Heart left ventricle (tissue), 16 donors: ENCODE measurements at regions not wholly inside any gene's neighbourhood (a gene's known extent, or its start where the extent isn't known, plus 50 kb on each side); places are given as distances from the start of the nearest gene placed in this dataset.

Experiments used
- ATAC-seq, 4 donors: fragments of 200-7000 bp; cut with Tn5 transposase; one replicate each; pipeline ENCODE4 v1.9.1; 2020 to 2022; ENCODE audit warnings: moderate library complexity in 4 of 4, mild to moderate bottlenecking in 3 of 4, moderate number of reproducible peaks in 1 of 4
- DNase-seq, 5 donors: peaks; one replicate each; pipeline ENCODE4 v3.0.0-alpha.2; 2020
- H3K27ac ChIP-seq, 12 donors: fragments of 200-600 bp; sonication (generic) in 4 of 12; one replicate each; pipeline versions ENCODE4 v1.5.0 to v1.8.0; 2016 to 2022; ENCODE audit warnings: mild to moderate bottlenecking in 2 of 12
- H3K27me3 ChIP-seq, 9 donors: fragments of 200-600 bp; sonication (generic) in 2 of 9; one replicate each; pipeline versions ENCODE4 v1.5.1 to v1.8.0; 2016 to 2022; ENCODE audit warnings: mild to moderate bottlenecking in 3 of 9
- H3K36me3 ChIP-seq, 9 donors: fragments of 200-600 bp; sonication (generic) in 2 of 9; one replicate each; pipeline versions ENCODE4 v1.5.0 to v1.8.0; 2018 to 2022; ENCODE audit warnings: mild to moderate bottlenecking in 2 of 9
- H3K4me1 ChIP-seq, 12 donors: fragments of 200-600 bp; sonication (generic) in 4 of 12; one replicate each; pipeline versions ENCODE4 v1.5.0 to v1.8.0; 2016 to 2022; ENCODE audit warnings: mild to moderate bottlenecking in 3 of 12
- H3K4me3 ChIP-seq, 12 donors: fragments of 200-600 bp; sonication (generic) in 4 of 12; one replicate each; pipeline versions ENCODE4 v1.5.0 to v1.8.0; 2017 to 2022; ENCODE audit warnings: mild to moderate bottlenecking in 9 of 12, moderate library complexity in 4 of 12
- H3K9me3 ChIP-seq, 12 donors: fragments of 200-600 bp; sonication (generic) in 4 of 12; one replicate each; pipeline versions ENCODE4 v1.5.0 to v1.8.0; 2016 to 2022; ENCODE audit warnings: mild to moderate bottlenecking in 1 of 12
- POLR2A ChIP-seq, 2 donors: fragments of 450-650 bp; IDR thresholded peaks; one replicate each; pipeline ENCODE4 v1.6.1; 2017; ENCODE audit warnings: antibody characterized with exemption in 2 of 2, mild to moderate bottlenecking in 2 of 2, moderate library complexity in 2 of 2
- WGBS, 4 donors: extraction: QIAGEN DNeasy Blood & Tissue Kit in 2 of 4; methylation state at CpG; one replicate each; pipeline versions ENCODE4 v1.1.5 to v1.1.7; 2013 to 2018; 5-methylcytosine and 5-hydroxymethylcytosine counted together
- intact Hi-C, 10 donors: fragments of 100-400 bp; cut with DNase I; formaldehyde crosslinking; loops; one replicate each; pipeline versions ENCODE4 v1.11.1 to v1.14.2; 2022
- TF ChIP-seq, protein P1 (sequence below), 12 donors: fragments of 200-600 bp; sonication (generic) in 4 of 12; IDR thresholded peaks; one replicate each; pipeline versions ENCODE4 v1.5.0 to v1.8.0; 2018 to 2022; ENCODE audit warnings: antibody characterized with exemption in 12 of 12, mild to moderate bottlenecking in 5 of 12
- donor health status: ischemic (EF 13 %, LVEDD 7.1; RV severe dilation, severe dysfunction).
- donor health status: healthy with polysubstance abuse.
- donor health status: DM: no; HTN: yes; CAD: no.
- donor health status: DM: no; HTN: no; CAD: no.
- donor health status: ischemic (EF 25% LVEDD 6.9; RV normal size, moderate dysfunction).
- donor health status: ischemic (EF 25% LVEDD 5.7; RV mildly dilated, moderate dysfunction).
- donor health status: healthy.
- donor health status: DM: yes; HTN: yes; CAD: no.
- donor health status: ischemic (EF 35%, LVEDD 5.7; RV mildly dilated, moderate dysfunction).
- donor health status: nonischemic (EF 11% LVEDD 7.7; RV severe dilation, severe dysfunction).
- donor health status: DM: yes; HTN: yes; CAD: no.
- donor health status: PGD.
- donor health status: ischemic (EF 29% LVEDD 5.4; RV normal size, mild dysfunction).
- donor health status: nonischemic (EF 23%, LVEDD 6.1; RV moderate dilation, normal function).

DNA sequence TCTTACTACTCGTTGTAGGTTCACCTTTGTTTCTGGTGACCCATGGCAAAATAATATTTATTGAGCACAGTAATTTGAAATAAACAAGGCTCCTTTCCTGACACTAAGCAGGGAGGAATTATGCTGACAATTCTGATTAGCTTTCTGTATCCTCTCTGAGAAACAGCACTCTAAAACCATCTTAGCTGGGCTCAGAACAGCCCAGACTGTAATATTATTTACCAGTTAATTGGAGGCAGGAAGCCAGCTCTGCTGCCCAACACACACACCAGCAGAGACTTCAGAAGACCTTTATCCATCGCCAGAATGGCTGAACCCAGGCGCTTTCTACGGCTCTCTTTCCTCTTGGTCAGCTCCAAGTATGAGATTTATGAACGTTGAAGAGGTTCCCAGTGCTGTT, 77.6 kb upstream of the FMN2 start:
- H3K27ac ChIP-seq = no peak overlapping the region
- 72 to 86% (median 79%) methylated on average over 5 of the region's 5 CpGs for WGBS, 4 donors
- ATAC-seq = no peak
- intact Hi-C loops = no loop called here
- TF ChIP-seq POLR2A (IDR thresholded peaks at IDR 0.05) = no peak
- TF ChIP-seq, protein P1, sequence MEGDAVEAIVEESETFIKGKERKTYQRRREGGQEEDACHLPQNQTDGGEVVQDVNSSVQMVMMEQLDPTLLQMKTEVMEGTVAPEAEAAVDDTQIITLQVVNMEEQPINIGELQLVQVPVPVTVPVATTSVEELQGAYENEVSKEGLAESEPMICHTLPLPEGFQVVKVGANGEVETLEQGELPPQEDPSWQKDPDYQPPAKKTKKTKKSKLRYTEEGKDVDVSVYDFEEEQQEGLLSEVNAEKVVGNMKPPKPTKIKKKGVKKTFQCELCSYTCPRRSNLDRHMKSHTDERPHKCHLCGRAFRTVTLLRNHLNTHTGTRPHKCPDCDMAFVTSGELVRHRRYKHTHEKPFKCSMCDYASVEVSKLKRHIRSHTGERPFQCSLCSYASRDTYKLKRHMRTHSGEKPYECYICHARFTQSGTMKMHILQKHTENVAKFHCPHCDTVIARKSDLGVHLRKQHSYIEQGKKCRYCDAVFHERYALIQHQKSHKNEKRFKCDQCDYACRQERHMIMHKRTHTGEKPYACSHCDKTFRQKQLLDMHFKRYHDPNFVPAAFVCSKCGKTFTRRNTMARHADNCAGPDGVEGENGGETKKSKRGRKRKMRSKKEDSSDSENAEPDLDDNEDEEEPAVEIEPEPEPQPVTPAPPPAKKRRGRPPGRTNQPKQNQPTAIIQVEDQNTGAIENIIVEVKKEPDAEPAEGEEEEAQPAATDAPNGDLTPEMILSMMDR (IDR thresholded peaks at IDR 0.05) = no peak
- no peak overlapping the region for H3K4me3 ChIP-seq
- no peak for DNase-seq
- H3K36me3 ChIP-seq = no peaks in the 10 kb centered on the region
- H3K27me3 ChIP-seq = no peaks in the 10 kb centered on the region
- H3K9me3 ChIP-seq = peaks cover 0 to 29% (median 8%) of the 10 kb centered on the region in 12 donors
- no peaks in the 10 kb centered on the region for H3K4me1 ChIP-seq

DNA sequence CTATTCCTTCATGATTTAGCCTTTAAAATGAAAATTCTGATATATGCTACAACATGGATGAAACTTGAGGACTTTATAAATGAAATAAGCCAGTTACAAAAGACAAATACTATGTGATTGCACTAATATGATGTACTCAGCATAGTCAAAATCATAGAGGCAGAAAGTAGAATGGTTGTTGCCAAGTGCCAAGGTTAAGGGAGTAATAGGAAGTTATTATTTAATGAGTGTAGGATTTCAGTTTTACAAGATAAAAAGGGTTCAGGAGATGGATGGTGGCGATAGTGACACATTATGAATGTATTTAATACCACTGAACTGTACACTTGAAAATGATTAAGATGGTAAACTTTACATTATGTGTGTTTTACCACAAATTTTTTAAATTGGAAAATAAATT, 73.1 kb upstream of the FMN2 start:
- Histone ChIP-seq H3K9me3 (peaks cover 0 to 19% (median 6%) of the 10 kb centered on the region in 12 donors), H3K4me1 (no peaks in the 10 kb centered on the region), H3K27ac (no peak overlapping the region), H3K36me3 (no peaks in the 10 kb centered on the region), H3K27me3 (peaks cover 0 to 4% (median 0%) of the 10 kb centered on the region in 9 donors), H3K4me3 (no peak overlapping the region)
- TF ChIP-seq, protein P1 (IDR thresholded peaks at IDR 0.05) = no peak
- TF ChIP-seq POLR2A (IDR thresholded peaks at IDR 0.05) = no peak
- 0 to 67% (median 45%) methylated on average over 1 of the region's 1 CpG for WGBS, 4 donors
- DNase-seq (no peak), ATAC-seq (no peak)
- intact Hi-C loops = no loop called here

DNA sequence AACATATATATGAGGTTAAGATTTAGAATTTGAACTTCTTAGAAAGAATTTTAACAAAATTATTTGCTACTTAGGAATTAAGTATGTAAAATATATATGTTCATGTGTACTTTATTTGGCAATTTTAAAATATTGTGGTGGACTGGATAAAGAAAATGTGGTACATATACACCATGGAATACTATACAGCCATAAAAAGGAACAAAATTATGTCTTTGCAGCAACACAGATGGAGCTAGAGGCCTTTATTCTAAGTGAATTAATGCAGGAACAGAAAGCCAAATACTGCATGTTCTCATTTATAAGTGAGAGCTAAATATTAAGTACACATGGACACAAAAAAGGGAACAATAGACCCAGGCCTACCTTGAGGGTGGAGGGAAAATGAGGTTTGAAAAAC, 72.2 kb upstream of the FMN2 start:
- no peak overlapping the region for H3K27ac ChIP-seq
- H3K9me3 ChIP-seq = peaks cover 0 to 19% (median 6%) of the 10 kb centered on the region in 12 donors
- H3K27me3 ChIP-seq = peaks cover 0 to 4% (median 0%) of the 10 kb centered on the region in 9 donors
- ATAC-seq (no peak), DNase-seq (no peak)
- intact Hi-C loops = no loop called here
- no peak overlapping the region for H3K4me3 ChIP-seq
- TF ChIP-seq, protein P1 (IDR thresholded peaks at IDR 0.05) = no peak
- no peak for TF ChIP-seq POLR2A (IDR thresholded peaks at IDR 0.05)
- no peaks in the 10 kb centered on the region for H3K4me1 ChIP-seq
- no peaks in the 10 kb centered on the region for H3K36me3 ChIP-seq

DNA sequence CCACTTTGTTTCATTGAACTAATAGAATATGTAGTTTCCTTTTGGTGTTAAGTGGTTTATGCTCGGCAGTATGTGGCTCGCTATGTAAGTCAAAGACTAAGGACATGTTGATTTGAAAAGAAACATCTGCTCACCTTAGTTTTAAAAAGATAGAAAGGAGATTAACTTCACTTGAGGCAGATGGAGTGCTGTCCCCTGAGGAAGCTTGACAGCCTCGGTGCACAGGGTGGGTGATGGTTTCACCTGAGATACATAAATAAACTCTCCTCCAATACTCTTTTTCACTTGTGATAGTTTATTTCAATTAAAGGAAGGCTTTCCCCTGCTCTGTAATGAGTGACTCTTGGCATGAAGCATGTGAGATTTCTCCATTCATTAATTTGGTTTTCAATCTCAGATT, 70.8 kb upstream of the FMN2 start:
- 39 to 58% (median 53%) methylated on average over 3 of the region's 3 CpGs for WGBS, 4 donors
- no peak for ATAC-seq

More for the DNA sequence above, 70.8 kb upstream of the FMN2 start:
- intact Hi-C loops = no loop called here
- Histone ChIP-seq H3K27ac (no peak overlapping the region), H3K9me3 (peaks cover 0 to 19% (median 6%) of the 10 kb centered on the region in 12 donors), H3K4me3 (no peak overlapping the region), H3K36me3 (no peaks in the 10 kb centered on the region), H3K4me1 (no peaks in the 10 kb centered on the region), H3K27me3 (peaks cover 0 to 4% (median 0%) of the 10 kb centered on the region in 9 donors)
- TF ChIP-seq, protein P1 (IDR thresholded peaks at IDR 0.05) = no peak
- no peak for TF ChIP-seq POLR2A (IDR thresholded peaks at IDR 0.05)
- DNase-seq = no peak
